ENCODE measurements at regions not wholly inside any gene's neighbourhood (a gene's known extent, or its start where the extent isn't known, plus 50 kb on each side); places are given as distances from the start of the nearest gene placed in this dataset.

- no peak for TF ChIP-seq POLR2AphosphoS5 (IDR thresholded peaks at IDR 0.05)
- TF ChIP-seq, protein P1, sequence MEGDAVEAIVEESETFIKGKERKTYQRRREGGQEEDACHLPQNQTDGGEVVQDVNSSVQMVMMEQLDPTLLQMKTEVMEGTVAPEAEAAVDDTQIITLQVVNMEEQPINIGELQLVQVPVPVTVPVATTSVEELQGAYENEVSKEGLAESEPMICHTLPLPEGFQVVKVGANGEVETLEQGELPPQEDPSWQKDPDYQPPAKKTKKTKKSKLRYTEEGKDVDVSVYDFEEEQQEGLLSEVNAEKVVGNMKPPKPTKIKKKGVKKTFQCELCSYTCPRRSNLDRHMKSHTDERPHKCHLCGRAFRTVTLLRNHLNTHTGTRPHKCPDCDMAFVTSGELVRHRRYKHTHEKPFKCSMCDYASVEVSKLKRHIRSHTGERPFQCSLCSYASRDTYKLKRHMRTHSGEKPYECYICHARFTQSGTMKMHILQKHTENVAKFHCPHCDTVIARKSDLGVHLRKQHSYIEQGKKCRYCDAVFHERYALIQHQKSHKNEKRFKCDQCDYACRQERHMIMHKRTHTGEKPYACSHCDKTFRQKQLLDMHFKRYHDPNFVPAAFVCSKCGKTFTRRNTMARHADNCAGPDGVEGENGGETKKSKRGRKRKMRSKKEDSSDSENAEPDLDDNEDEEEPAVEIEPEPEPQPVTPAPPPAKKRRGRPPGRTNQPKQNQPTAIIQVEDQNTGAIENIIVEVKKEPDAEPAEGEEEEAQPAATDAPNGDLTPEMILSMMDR (IDR thresholded peaks at IDR 0.05) = no peak
- TF ChIP-seq POLR2A (IDR thresholded peaks at IDR 0.05) = no peak
These were observed 111.3 kb upstream of the EDNRB start for GRCh38 chr13:78029901-78030300.
